Activated CD4-positive, alpha-beta T cell treated with anti-CD3 and anti-CD28 coated beads, Interleukin-2, Interleukin-4, amounts not matched to agents 100 ng/mL and 50 ng/mL, durations not matched to agents 16 hours and 8 hours (primary cell): ENCODE measurements at regions not wholly inside any gene's neighbourhood (a gene's known extent, or its start where the extent isn't known, plus 50 kb on each side); places are given as distances from the start of the nearest gene placed in this dataset.
"Not testable (repeated sequence)": the region's sequence is repeated elsewhere in the genome, so short reads cannot be mapped to it uniquely, and the experiment has no call there.

Experiments
- DNase-seq: peaks from one replicate; pipeline ENCODE4 v3.0.0-alpha.2; 2020; ENCODE audit warnings: low spot score

DNA sequence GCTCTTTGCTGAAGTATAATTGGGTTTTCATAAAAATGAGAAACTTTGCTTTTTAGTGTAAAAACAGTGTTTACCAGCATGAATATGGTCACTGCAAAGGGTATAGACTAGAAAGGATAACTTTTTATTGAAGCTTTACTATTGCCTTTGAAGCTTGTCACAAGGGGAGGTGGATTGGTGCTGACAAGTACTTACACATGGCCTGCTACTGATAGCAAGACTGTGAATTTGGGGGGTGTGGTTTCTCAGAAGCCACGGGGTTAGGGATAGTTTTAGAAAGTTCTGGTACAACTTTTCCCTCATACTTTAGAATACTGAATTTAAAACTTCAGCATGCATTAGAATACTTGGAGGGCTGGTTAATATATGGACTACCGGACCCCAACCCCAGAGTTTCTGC lies 294.1 kb downstream of the SOCS6 start:
- no peak for DNase-seq

DNA sequence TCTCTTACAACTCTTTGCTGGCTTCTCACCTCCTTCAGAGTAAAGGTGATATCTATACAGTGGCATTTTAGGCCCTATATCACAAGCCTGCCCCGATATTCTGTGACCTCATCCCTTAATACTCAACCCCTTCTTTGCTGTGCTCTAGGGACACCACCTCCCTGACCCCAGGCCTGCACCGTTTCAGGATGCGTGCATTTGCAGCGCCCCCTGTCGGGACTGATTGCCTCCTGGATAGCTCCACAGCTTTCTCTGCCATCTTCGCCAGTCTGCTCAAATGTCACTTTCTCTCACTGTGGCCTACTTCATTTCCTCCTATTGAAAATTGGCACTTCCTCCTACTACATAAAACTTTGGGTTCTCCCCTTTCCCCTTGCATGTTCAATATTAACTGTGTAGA lies 289.6 kb downstream of the SOCS6 start:
- no peak for DNase-seq

DNA sequence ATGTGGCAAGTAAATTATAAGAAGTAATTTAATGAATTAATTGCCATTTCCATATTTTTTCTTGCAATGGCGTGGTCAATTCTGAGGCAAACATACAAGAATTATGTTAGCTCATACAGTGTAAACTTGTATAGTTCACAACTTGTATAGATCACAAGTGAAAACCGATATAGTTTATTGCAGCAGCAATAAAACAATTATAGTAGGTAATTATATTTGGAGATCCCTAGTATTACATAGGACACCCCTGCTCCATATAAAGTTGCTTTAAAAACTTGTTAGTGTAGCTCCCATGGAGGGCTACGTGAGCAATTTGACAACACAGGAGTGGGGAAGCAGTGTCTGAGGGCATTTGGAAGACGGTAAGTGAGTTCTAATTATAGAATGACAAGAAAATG lies 288.2 kb downstream of the SOCS6 start:
- no peak for DNase-seq

DNA sequence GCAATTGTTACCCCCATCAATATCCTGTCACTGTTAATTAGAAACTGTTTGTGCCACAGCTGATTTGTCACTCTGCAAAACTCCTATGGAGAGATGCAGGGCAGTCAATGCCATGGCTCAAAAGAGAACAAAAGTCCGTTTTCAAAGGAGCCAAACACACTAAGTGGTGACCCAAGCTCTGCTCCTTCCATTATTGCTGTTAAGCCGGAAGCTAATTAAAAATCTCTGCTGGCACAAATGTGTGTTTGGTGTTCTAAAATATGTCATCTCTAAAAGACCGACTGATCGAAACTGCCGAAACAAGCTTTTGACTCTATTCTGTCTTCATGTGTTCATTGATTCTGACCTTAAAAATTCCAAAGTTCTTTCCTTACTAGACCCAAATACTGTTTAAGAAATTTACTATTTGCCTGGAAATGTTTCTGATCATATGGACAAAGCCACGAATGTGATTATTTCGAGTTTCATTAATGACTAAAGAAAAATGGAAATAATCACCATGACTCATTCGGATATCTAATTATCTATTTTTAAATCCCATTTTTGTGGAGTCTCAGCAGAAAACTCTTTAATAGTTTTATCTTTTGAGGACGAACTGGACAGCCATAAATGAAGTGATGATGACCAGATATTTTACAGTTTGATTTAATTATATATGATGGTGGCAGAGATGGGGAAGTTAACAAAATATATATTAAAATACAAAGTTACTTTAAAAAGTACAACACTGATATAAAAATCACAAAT lies 287.6 kb downstream of the SOCS6 start:
- DNase-seq: no peak

DNA sequence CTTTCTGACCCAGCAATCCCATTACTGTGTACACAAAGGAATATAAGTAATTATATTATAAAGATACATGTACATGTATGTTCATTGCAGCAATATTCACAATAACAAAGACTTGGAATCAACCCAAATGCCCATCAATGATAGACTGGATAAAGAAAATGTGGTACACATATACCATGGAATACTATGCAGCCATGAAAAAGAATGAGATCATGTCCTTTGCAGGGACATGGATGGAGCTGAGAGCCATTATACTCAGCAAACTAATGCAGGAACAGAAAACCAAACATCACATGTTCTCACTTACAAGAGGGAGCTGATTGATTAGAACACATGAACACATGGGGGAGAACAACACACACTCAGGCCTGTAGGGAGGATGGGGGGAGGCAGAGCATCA lies 286.1 kb downstream of the SOCS6 start:
- not testable (repeated sequence) for DNase-seq

DNA sequence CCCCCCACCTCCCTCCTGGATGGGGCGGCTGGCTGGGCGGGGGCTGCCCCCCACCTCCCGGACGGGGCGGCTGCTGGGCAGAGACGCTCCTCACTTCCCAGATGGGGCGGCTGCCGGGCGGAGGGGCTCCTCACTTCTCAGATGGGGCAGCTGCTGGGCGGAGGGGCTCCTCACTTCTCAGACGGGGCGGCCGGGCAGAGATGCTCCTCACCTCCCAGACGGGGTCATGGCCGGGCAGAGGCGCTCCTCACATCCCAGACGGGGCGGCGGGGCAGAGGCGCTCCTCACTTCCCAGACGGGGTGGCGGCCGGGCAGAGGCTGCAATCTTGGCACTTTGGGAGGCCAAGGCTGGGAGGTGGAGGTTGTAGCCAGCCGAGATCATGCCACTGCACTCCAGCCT lies 280.8 kb downstream of the SOCS6 start:
- not testable (repeated sequence) for DNase-seq

DNA sequence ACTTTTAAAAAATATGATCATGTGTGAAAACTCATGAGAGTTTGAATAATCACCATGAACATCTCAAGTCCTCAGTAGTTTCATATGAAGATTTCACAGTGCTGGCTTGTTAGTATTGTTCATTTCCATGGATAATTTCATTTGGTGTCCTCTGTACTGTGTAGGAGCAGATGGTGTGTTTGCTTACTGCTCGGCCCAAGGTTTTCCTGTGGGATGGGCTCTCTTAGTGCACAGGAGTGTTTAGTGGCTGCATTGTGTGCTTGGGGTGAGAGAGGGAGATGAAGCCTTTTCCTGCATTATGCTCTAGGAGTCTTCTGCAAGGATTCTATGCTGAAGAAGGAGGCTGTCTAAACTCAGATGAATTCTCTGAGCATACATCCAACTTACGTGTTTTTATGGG lies 270.6 kb downstream of the SOCS6 start:
- DNase-seq: no peak

DNA sequence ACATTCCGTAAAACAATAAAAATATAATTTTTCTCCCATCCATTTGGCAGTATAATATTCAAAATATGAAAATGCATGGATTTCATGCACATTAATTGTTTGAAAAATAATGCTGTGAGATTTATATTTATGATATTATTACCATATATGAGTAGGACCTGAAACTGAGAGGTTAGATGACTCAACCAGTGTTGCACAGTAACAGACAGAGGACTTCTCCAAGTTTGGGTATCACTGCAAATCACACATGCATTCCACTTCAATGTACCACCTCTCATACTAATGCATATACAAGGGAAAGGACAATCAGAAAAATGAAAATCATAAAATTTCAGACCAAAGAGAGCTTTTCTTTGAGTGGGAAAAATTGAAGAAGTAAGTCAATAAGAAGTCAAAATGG lies 269.5 kb downstream of the SOCS6 start:
- DNase-seq: no peak

DNA sequence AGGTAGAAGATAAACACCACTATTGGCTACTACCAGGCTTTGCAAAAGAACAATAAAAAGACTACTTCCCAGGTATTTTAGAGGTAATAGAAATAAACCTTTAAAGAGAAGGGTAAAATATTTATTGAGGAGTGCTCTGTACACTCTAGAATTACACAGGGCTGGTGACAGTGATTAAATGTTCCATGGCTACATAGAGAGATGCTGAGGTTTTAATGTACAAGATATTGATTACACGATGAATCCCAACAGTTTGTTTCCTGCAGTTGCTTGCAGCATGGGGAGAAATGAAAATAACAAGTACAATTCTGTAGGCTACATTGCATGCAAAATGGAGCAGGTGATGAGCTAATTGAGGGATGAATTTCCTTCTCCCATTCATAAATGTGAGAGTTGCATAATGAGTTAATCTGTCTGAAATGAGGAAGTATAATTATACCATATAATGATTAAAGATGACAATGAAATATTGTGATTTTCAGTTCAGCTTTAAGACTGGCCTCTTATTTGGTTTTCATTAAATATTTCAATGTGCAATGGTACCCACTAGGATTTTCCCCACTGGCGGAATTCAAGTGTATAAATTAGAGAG lies 266.1 kb downstream of the SOCS6 start:
- DNase-seq: no peak

DNA sequence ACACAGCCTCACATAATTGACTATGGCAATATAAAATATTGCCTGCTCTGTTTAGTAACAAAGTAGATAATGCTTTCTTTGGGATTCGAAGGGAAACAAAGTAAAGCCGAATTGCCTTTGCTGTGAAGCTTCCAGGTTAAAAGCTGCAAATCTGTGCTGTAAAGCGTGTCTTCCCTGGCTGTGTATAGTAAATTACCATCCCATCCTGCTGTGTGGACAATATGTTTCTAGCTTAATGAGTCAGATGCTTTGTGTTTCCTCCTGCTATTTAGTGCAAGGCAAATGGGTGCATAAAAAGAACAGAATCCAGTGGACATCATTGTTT lies 265.1 kb downstream of the SOCS6 start:
- DNase-seq: no peak

DNA sequence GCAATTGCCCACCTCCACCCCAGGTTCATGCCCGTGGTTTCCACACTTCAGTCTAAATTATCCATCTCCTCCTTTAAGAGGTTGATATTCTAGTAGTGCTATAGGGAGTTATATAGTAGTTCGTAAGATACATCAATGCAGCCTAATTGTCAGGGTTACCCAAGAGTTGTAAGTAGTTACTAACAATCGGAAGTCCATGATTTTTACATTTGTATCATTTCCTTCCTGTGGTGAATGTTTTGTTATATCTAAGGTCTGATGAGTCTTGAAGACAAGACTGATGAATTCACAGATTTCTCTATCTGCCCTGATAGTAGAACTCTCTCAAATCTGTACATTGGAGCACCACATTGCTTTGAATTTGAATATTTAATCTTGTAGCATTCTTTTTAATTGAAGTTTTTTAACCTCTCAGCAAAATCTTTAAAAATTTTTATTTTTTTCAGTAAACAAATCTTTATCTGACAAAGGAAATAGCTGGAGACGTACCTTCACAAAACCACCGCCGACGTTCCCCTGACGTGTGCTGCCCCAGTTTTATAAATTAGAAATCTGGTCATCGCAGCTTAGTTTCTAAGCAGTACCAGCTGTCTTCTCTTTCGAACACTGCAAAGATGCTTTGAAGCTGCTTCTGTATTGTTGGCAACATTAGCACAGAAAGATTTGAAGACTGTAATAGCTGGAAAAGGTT lies 264.5 kb downstream of the SOCS6 start:
- DNase-seq: no peak

DNA sequence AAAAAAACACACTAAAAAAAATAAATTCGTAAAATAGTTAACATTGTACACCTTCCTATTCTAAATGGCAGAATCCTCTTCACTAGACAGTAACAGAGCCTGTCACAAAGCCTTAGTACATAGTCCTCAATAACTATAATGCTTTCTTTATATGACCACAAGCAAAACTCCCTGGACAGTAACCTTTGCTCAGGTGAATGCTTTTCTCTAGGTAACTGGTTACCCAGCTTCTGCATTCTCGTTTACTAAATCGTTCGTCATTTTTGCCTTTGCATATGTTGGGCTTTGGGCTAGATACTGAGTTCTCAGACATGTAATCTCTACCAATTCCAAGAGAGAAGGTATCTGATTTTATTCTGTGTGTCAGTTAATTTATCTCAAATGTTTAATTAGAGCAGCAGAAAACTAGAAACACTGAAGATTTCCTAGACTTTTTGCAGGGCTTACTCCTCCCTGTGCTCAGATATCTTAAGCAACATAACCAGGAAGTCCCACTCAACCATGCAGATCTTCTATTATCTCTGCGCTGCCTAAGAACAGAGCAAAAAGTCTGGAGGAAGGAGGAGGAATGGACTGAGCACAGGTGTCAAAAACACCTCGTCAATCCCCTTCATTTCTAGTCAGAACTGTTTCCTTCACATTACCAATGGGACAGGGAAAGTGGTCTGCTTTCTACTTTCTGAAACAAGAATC lies 247.7 kb downstream of the SOCS6 start:
- no peak for DNase-seq

DNA sequence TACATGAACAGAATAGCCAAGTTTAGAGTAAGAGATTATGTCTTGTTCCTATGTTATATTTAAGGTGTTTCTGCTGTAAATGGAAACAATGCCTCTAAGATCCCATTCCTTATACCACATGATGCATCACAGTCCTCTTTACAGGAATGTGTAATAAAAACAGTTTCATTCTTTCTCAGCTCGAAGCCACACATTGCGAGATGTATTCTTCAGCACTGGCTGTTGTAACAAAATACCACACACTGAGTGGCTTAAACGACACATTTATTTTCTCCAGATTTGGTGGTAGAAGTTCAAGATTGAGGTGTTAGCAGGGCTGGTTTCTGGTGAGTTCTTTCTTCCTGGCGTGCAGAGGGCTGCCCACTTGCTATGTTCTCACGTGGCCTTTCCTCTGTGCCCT lies 246.2 kb downstream of the SOCS6 start:
- no peak for DNase-seq

DNA sequence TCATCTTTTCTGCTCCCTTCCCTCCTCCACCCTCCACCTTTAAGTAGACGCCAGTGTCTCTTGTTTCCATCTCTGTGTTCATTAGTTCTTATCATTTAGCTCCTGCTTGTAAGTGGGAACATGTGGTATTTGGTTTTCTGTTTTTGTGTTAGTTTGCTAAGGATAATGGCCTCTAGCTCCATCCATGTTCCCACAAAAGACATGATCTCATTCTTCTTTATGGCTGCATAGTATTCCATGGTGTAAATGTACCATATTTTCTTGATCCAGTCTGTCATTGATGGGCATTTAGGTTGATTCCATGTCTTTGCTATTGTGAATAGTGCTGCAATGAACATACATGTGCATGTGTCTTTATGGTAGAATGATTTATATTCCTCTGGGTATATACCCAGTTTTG lies 236.5 kb downstream of the SOCS6 start:
- not testable (repeated sequence) for DNase-seq

DNA sequence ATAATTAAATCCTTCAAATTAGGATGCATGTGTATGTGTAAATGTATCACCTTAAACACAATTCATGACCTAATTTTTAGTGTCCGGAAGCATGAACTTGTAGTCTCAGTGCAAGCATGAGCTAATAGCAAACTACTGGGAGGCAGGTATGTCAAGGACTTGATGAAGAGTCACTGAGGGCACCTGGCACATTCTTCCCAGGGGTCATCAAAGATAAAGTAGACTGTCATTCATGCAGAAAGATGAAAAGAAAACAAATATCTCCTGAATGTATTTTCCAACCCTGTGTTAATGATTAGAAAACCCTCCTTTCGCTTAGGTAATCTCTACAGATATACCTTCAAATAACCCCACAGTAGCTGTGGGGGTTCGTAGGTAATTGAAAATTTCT lies 234.9 kb downstream of the SOCS6 start:
- no peak for DNase-seq

DNA sequence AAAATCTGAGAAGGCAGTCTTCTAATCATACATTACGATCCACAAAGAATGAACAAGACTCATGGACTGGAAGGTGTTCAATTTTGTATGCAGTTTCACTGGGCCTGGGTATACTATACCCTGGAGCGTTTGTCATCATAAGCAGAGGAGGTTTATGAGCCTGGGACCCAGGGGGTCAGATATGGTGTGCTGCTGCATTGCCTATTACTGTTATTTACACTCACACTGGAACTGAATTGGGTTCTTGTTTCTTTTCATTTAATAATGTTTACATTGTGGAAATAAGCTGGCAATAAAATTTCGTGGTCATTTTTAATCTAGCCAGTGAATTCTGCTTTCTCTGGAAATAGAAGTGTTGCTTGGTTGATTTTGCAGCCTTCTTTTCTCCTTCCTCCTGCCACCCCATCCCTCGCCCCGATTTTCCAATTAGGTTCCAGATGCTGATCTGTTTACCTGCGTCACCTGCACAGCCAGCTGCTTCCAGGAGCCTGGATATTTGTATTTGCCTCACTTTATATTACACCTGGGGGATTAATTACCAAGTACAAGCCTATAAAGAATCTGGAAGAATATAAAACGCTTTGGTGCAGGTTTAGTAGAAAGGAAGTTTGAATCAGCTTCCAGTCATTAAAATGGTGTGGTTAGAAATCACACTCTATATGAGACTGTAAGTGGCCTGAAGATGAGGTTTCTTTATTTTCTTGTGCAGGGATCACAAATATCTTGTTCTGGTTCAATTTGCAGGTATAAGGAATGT lies 234.4 kb downstream of the SOCS6 start:
- DNase-seq: no peak

DNA sequence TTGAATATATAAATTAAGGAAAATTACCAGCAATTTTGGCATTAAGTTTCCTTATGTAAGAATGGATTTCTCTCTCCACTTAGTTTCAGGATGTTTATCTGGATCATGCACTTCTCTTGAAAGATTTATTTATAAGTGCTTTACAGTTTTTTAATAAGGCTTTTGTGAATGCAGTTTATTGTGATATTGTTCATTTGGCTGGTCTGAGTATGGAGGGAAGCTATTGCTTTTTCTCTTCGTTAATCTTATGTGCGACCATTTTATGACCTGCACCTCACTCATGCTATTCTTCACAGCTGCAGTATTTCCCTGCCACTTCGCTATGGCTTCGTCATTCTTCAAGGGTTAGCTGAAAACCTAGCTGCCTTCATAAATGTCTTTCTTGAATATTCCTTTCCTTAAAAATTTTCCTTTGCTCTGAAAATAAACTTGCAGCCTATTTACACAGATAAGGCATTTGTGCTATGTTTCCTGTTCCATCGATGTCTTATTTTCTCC lies 233.4 kb downstream of the SOCS6 start:
- DNase-seq: no peak

DNA sequence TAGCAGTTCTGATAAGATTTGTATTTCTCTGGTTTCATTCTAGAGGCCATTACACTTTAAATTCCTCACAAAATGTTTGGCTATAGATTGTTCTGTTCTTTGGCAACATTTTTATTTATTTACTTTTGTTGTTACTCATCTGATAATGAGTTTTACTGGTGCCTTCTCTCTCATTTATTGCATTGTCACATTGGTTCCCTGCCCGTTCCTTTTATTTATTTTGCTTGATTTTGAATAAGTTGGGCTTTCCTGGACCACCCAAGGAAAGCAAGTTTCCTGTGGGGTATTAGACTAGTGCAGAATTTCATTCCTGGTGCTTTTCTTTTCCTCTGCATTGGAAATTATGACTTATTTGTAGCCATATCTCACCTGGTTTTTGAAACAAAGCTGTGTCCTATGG lies 232.0 kb downstream of the SOCS6 start:
- DNase-seq: no peak

DNA sequence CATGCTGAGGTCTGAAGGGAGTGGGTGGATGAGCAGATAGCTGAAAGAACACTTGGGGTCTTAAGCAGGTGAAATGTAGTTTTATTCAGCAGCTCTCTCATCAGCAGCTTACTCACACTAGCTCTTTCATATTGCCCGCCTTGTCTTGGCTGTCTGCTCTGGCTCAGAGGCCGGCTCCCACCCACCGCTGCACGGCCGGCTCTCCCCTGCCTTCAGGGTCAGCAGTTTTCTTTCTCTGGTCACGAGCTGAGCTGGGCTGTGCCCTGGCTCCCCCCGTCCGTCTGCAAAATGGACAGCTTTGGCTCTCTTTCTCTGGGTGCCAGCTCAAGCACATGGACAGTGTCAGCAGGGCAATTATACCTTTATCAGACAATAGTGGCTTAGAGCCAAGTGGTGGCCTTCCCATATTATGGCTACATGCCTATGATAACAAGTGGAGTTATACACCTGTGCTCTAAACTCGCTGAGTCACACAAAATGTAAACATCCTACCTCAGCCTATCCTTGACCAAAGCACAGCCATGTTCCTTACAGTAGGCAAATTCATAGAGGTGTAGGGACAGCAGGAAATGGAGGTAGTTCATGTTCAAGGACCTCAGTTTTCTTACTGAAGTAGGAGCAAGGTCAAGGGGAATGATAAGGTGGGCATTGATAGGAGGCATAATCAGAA lies 224.8 kb downstream of the SOCS6 start:
- no peak for DNase-seq

DNA sequence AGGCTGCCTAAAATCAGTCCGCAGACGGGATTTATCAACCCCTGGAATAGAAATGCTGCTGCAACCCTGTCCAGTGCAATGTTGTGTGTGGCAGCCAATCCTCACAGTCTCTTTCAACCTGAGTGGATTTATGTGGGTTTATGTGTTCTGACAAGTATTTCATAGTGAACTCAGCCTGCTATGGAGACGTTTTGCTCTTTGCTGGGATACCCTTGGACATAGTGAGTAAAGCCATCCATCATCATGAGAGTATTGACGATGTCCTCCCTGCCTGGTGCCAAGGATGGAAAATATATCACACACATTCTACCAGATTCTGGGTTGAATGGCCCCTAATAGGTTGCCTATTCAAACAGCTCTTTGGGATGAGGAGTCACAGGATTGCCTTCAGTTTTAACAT lies 219.1 kb downstream of the SOCS6 start:
- no peak for DNase-seq

DNA sequence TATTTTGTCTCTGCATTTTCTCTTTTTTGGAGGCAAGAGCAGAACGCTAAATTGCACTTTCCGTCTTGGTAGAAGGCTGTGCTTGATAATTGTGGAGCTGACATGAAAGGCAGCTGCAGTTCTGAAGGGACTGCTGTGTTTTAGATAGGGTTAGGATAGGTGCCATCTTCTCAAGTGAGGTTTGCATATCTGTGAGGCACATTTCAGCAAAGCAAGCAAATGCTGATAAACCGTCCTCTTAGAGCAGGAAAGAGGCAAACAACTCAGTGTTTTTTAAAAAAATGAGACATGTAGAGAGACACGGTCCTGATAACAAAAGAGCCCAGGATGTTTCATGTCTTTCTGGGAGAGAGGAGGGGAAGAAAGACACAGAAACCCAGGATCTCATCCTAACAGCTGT lies 217.7 kb downstream of the SOCS6 start:
- DNase-seq: no peak

DNA sequence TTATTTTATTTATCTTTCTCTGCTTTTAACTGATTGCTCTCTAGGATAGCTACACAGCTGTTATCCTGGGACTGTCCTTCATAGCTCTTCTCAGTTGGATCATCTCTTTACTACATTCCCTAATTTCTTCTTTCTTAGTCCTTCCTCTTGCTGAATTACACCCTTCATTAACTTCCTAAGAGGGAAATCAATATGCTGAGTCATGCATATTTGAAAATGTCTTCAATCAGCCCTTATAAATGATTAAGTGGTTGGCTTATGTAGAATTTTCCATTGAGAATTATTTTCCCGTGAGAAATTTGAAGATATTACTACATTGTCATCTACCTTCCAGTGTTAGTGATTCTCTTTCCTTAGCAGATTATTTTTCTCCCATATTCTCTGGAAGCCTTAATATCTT lies 214.2 kb downstream of the SOCS6 start:
- DNase-seq: no peak
